ENCODE measurements at regions not wholly inside any gene's neighbourhood (a gene's known extent, or its start where the extent isn't known, plus 50 kb on each side); places are given as distances from the start of the nearest gene placed in this dataset.

GRCh38 chr4:163592212-163592611 is 97.7 kb downstream of the TMA16 start:
- no peak overlapping the region for H2AK5ac ChIP-seq (ENCODE audit: low read length)
- H3K9ac ChIP-seq (ENCODE audit: low read length), result no peak overlapping the region
- H3K4ac ChIP-seq (ENCODE audit: low read depth, low read length), result no peak overlapping the region
- no peak overlapping the region for H4K5ac ChIP-seq (ENCODE audit: low read length)
- H3K4me2 ChIP-seq (ENCODE audit: low read length), result no peak overlapping the region
- no CpG with 5 or more reads among the region's 2 CpGs for WGBS (ENCODE audit: extremely low coverage, insufficient coverage, low lambda C conversion rate)
- H3K23ac ChIP-seq (ENCODE audit: low read length), result no peak overlapping the region
- DNase-seq, result no peak
- H2BK15ac ChIP-seq (replicated peaks; ENCODE audit: low read depth), result no peak overlapping the region
- H3K27me3 ChIP-seq (ENCODE audit: insufficient read depth, low read length, poor library complexity), result no peaks in the 10 kb centered on the region
- no peaks in the 10 kb centered on the region for H3K79me2 ChIP-seq (ENCODE audit: control insufficient read depth, insufficient read depth, low read length)
- no peaks in the 10 kb centered on the region for H3K79me1 ChIP-seq (ENCODE audit: low read length)
- no peaks in the 10 kb centered on the region for H3K4me1 ChIP-seq (ENCODE audit: control insufficient read depth, low read depth, low read length)
- no peaks in the 10 kb centered on the region for H3K36me3 ChIP-seq (ENCODE audit: control insufficient read depth, insufficient read depth, low read length)
- no peak overlapping the region for H3K18ac ChIP-seq (ENCODE audit: low read length)
- no peak overlapping the region for H2BK5ac ChIP-seq (ENCODE audit: low read length)
- H2BK120ac ChIP-seq (ENCODE audit: low read depth, low read length), result no peak overlapping the region
- H3K4me3 ChIP-seq (ENCODE audit: low read length), result no peak overlapping the region
- H4K8ac ChIP-seq (ENCODE audit: low read depth, low read length), result no peak overlapping the region
- H3K56ac ChIP-seq (ENCODE audit: low read length), result no peak overlapping the region
- H3K27ac ChIP-seq (ENCODE audit: low read depth, low read length), result no peak overlapping the region

GRCh38 chr4:163595580-163595979 is 101.1 kb downstream of the TMA16 start:
- no peaks in the 10 kb centered on the region for H3K4me1 ChIP-seq (ENCODE audit: control insufficient read depth, low read depth, low read length)
- no peak overlapping the region for H3K56ac ChIP-seq (ENCODE audit: low read length)
- no peak overlapping the region for H3K4ac ChIP-seq (ENCODE audit: low read depth, low read length)
- H3K4me3 ChIP-seq (ENCODE audit: low read length), result no peak overlapping the region
- no peak overlapping the region for H3K23ac ChIP-seq (ENCODE audit: low read length)
- no peak for DNase-seq
- H2AK5ac ChIP-seq (ENCODE audit: low read length), result no peak overlapping the region
- no peak overlapping the region for H2BK5ac ChIP-seq (ENCODE audit: low read length)
- no peak overlapping the region for H2BK120ac ChIP-seq (ENCODE audit: low read depth, low read length)
- no peaks in the 10 kb centered on the region for H3K27me3 ChIP-seq (ENCODE audit: insufficient read depth, low read length, poor library complexity)
- no peaks in the 10 kb centered on the region for H3K79me1 ChIP-seq (ENCODE audit: low read length)
- H3K4me2 ChIP-seq (ENCODE audit: low read length), result no peak overlapping the region
- no peak overlapping the region for H3K18ac ChIP-seq (ENCODE audit: low read length)
- no peaks in the 10 kb centered on the region for H3K36me3 ChIP-seq (ENCODE audit: control insufficient read depth, insufficient read depth, low read length)
- no peak overlapping the region for H4K5ac ChIP-seq (ENCODE audit: low read length)
- no peak overlapping the region for H4K8ac ChIP-seq (ENCODE audit: low read depth, low read length)
- no peak overlapping the region for H3K9ac ChIP-seq (ENCODE audit: low read length)
- H2BK15ac ChIP-seq (replicated peaks; ENCODE audit: low read depth), result no peak overlapping the region
- H3K27ac ChIP-seq (ENCODE audit: low read depth, low read length), result no peak overlapping the region
- H3K79me2 ChIP-seq (ENCODE audit: control insufficient read depth, insufficient read depth, low read length), result no peaks in the 10 kb centered on the region

- H2AK5ac ChIP-seq (ENCODE audit: low read length), result no peak overlapping the region
- no CpG with 5 or more reads among the region's 4 CpGs for WGBS (ENCODE audit: extremely low coverage, insufficient coverage, low lambda C conversion rate)
- H3K79me1 ChIP-seq (ENCODE audit: low read length), result no peaks in the 10 kb centered on the region
- no peak overlapping the region for H3K4ac ChIP-seq (ENCODE audit: low read depth, low read length)
- no peaks in the 10 kb centered on the region for H3K27me3 ChIP-seq (ENCODE audit: insufficient read depth, low read length, poor library complexity)
- H3K36me3 ChIP-seq (ENCODE audit: control insufficient read depth, insufficient read depth, low read length), result no peaks in the 10 kb centered on the region
- H3K18ac ChIP-seq (ENCODE audit: low read length), result no peak overlapping the region
- no peak overlapping the region for H4K8ac ChIP-seq (ENCODE audit: low read depth, low read length)
- no peak overlapping the region for H3K27ac ChIP-seq (ENCODE audit: low read depth, low read length)
- no peak for DNase-seq
- no peak overlapping the region for H3K56ac ChIP-seq (ENCODE audit: low read length)
- H4K5ac ChIP-seq (ENCODE audit: low read length), result no peak overlapping the region
- no peak overlapping the region for H3K4me2 ChIP-seq (ENCODE audit: low read length)
- no peak overlapping the region for H3K23ac ChIP-seq (ENCODE audit: low read length)
- H3K4me3 ChIP-seq (ENCODE audit: low read length), result no peak overlapping the region
- H3K79me2 ChIP-seq (ENCODE audit: control insufficient read depth, insufficient read depth, low read length), result no peaks in the 10 kb centered on the region
- H3K4me1 ChIP-seq (ENCODE audit: control insufficient read depth, low read depth, low read length), result no peaks in the 10 kb centered on the region
- H2BK15ac ChIP-seq (replicated peaks; ENCODE audit: low read depth), result no peak overlapping the region
- H2BK120ac ChIP-seq (ENCODE audit: low read depth, low read length), result no peak overlapping the region
- no peak overlapping the region for H2BK5ac ChIP-seq (ENCODE audit: low read length)
- H3K9ac ChIP-seq (ENCODE audit: low read length), result no peak overlapping the region
Observed at GRCh38 chr4:163598028-163598427, 103.5 kb downstream of the TMA16 start.

- Histone ChIP-seq H2BK15ac (replicated peaks; ENCODE audit: low read depth) (no peak overlapping the region), H3K4me3 (ENCODE audit: low read length) (no peak overlapping the region), H3K18ac (ENCODE audit: low read length) (no peak overlapping the region), H2AK5ac (ENCODE audit: low read length) (no peak overlapping the region), H4K5ac (ENCODE audit: low read length) (no peak overlapping the region), H3K56ac (ENCODE audit: low read length) (no peak overlapping the region), H3K27ac (ENCODE audit: low read depth, low read length) (no peak overlapping the region), H3K23ac (ENCODE audit: low read length) (no peak overlapping the region), H3K79me2 (ENCODE audit: control insufficient read depth, insufficient read depth, low read length) (no peaks in the 10 kb centered on the region), H3K79me1 (ENCODE audit: low read length) (no peaks in the 10 kb centered on the region), H3K27me3 (ENCODE audit: insufficient read depth, low read length, poor library complexity) (no peaks in the 10 kb centered on the region), H4K8ac (ENCODE audit: low read depth, low read length) (no peak overlapping the region), H3K4me1 (ENCODE audit: control insufficient read depth, low read depth, low read length) (no peaks in the 10 kb centered on the region), H3K9ac (ENCODE audit: low read length) (no peak overlapping the region), H2BK120ac (ENCODE audit: low read depth, low read length) (no peak overlapping the region), H3K4me2 (ENCODE audit: low read length) (no peak overlapping the region), H3K36me3 (ENCODE audit: control insufficient read depth, insufficient read depth, low read length) (no peaks in the 10 kb centered on the region), H2BK5ac (ENCODE audit: low read length) (no peak overlapping the region), H3K4ac (ENCODE audit: low read depth, low read length) (no peak overlapping the region)
- no peak for DNase-seq
- WGBS (ENCODE audit: extremely low coverage, insufficient coverage, low lambda C conversion rate), result no CpG with 5 or more reads among the region's 2 CpGs
Observed at GRCh38 chr4:163598489-163598888, 104.0 kb downstream of the TMA16 start.

- Histone ChIP-seq H2AK5ac (ENCODE audit: low read length) (no peak overlapping the region), H3K23ac (ENCODE audit: low read length) (no peak overlapping the region), H3K79me1 (ENCODE audit: low read length) (no peaks in the 10 kb centered on the region), H3K4ac (ENCODE audit: low read depth, low read length) (no peak overlapping the region), H3K27me3 (ENCODE audit: insufficient read depth, low read length, poor library complexity) (no peaks in the 10 kb centered on the region), H2BK120ac (ENCODE audit: low read depth, low read length) (no peak overlapping the region), H3K4me1 (ENCODE audit: control insufficient read depth, low read depth, low read length) (no peaks in the 10 kb centered on the region), H3K27ac (ENCODE audit: low read depth, low read length) (no peak overlapping the region), H3K9ac (ENCODE audit: low read length) (no peak overlapping the region), H4K5ac (ENCODE audit: low read length) (no peak overlapping the region), H3K56ac (ENCODE audit: low read length) (no peak overlapping the region), H2BK15ac (replicated peaks; ENCODE audit: low read depth) (no peak overlapping the region), H3K4me3 (ENCODE audit: low read length) (no peak overlapping the region), H3K79me2 (ENCODE audit: control insufficient read depth, insufficient read depth, low read length) (no peaks in the 10 kb centered on the region), H3K36me3 (ENCODE audit: control insufficient read depth, insufficient read depth, low read length) (no peaks in the 10 kb centered on the region), H3K4me2 (ENCODE audit: low read length) (no peak overlapping the region), H4K8ac (ENCODE audit: low read depth, low read length) (no peak overlapping the region), H3K18ac (ENCODE audit: low read length) (no peak overlapping the region), H2BK5ac (ENCODE audit: low read length) (no peak overlapping the region)
- no CpG with 5 or more reads among the region's 6 CpGs for WGBS (ENCODE audit: extremely low coverage, insufficient coverage, low lambda C conversion rate)
- no peak for DNase-seq
Observed at GRCh38 chr4:163600727-163601126, 106.2 kb downstream of the TMA16 start.

- H3K4ac ChIP-seq (ENCODE audit: low read depth, low read length), result no peak overlapping the region
- no peak for DNase-seq
- H4K5ac ChIP-seq (ENCODE audit: low read length), result no peak overlapping the region
- no peak overlapping the region for H2BK15ac ChIP-seq (replicated peaks; ENCODE audit: low read depth)
- no peak overlapping the region for H3K23ac ChIP-seq (ENCODE audit: low read length)
- no peak overlapping the region for H2AK5ac ChIP-seq (ENCODE audit: low read length)
- no CpG with 5 or more reads among the region's 5 CpGs for WGBS (ENCODE audit: extremely low coverage, insufficient coverage, low lambda C conversion rate)
- no peak overlapping the region for H3K4me3 ChIP-seq (ENCODE audit: low read length)
- no peak overlapping the region for H3K4me2 ChIP-seq (ENCODE audit: low read length)
- no peak overlapping the region for H3K56ac ChIP-seq (ENCODE audit: low read length)
- H3K9ac ChIP-seq (ENCODE audit: low read length), result no peak overlapping the region
- H2BK120ac ChIP-seq (ENCODE audit: low read depth, low read length), result no peak overlapping the region
- H3K4me1 ChIP-seq (ENCODE audit: control insufficient read depth, low read depth, low read length), result no peaks in the 10 kb centered on the region
- H3K79me2 ChIP-seq (ENCODE audit: control insufficient read depth, insufficient read depth, low read length), result no peaks in the 10 kb centered on the region
- no peaks in the 10 kb centered on the region for H3K79me1 ChIP-seq (ENCODE audit: low read length)
- no peak overlapping the region for H3K18ac ChIP-seq (ENCODE audit: low read length)
- H2BK5ac ChIP-seq (ENCODE audit: low read length), result no peak overlapping the region
- H3K27ac ChIP-seq (ENCODE audit: low read depth, low read length), result no peak overlapping the region
- no peaks in the 10 kb centered on the region for H3K27me3 ChIP-seq (ENCODE audit: insufficient read depth, low read length, poor library complexity)
- no peaks in the 10 kb centered on the region for H3K36me3 ChIP-seq (ENCODE audit: control insufficient read depth, insufficient read depth, low read length)
- no peak overlapping the region for H4K8ac ChIP-seq (ENCODE audit: low read depth, low read length)
Observed at GRCh38 chr4:163603257-163603656, 108.8 kb downstream of the TMA16 start.
